T-cell (primary cell): ENCODE measurements at regions not wholly inside any gene's neighbourhood (a gene's known extent, or its start where the extent isn't known, plus 50 kb on each side); places are given as distances from the start of the nearest gene placed in this dataset.

Experiments used
- ATAC-seq, 4 experiments: fragments of 200-7000 bp in 3 of 4; fragments of 150-1000 bp in 1 of 4; cut with Tn5 transposase; replicated peaks in 1 of 4; 1 replicate in 3 of 4; 2 replicates in 1 of 4; pipeline ENCODE4 v1.10.0; 2021; ENCODE audit warnings: moderate library complexity in 3 of 4, mild to moderate bottlenecking in 2 of 4, moderate number of reproducible peaks in 1 of 4
- CTCF ChIA-PET, 2 donors: fragments of 300-600 bp; sonication (Branson Sonifier 250); formaldehyde crosslinking; loops; one replicate each; lab custom pipeline; 2022; ENCODE audit warnings: antibody characterized with exemption in 2 of 2; lab: Charles Lee
- POLR2A ChIA-PET, 2 donors: fragments of 300-600 bp; sonication (Branson Sonifier 250); formaldehyde crosslinking; loops; one replicate each; lab custom pipeline; 2022; ENCODE audit warnings: antibody characterized with exemption in 2 of 2; lab: Charles Lee
- DNase-seq, 35 experiments: peaks; one replicate each; pipeline versions ENCODE4 v3.0.0 to v3.0.0-alpha.2; 2013 to 2023
- H3K27ac ChIP-seq: one replicate; pipeline ENCODE4 v1.5.1; 2013; ENCODE audit warnings: low read length
- H3K27me3 ChIP-seq, 2 experiments: replicated peaks in 1 of 2; 1 replicate in 1 of 2; 2 replicates in 1 of 2; pipeline versions ENCODE4 v1.6.1 to v1.7.0; 2013; ENCODE audit warnings: low read length in 1 of 2, mixed read lengths in 1 of 2; ENCODE audit not compliant: control insufficient read depth in 2 of 2, insufficient read depth in 2 of 2; ENCODE audit errors: extremely low read depth in 1 of 2
- H3K36me3 ChIP-seq, 2 donors: 1 replicate in 1 of 2; 2 replicates in 1 of 2; pipeline versions ENCODE4 v1.6.1 to v1.7.0; 2013; ENCODE audit warnings: low read length in 1 of 2; ENCODE audit not compliant: control insufficient read depth in 2 of 2, insufficient read depth in 1 of 2; ENCODE audit errors: extremely low read depth in 1 of 2
- H3K4me1 ChIP-seq, 2 experiments: 1 replicate in 1 of 2; 2 replicates in 1 of 2; pipeline versions ENCODE4 v1.6.1 to v1.7.0; 2013; ENCODE audit warnings: low read length in 2 of 2, mixed read lengths in 1 of 2; ENCODE audit not compliant: insufficient read depth in 2 of 2, control insufficient read depth in 1 of 2; ENCODE audit errors: extremely low read depth in 1 of 2
- H3K4me3 ChIP-seq, 2 donors: 1 replicate in 1 of 2; 2 replicates in 1 of 2; pipeline versions ENCODE4 v1.5.1 to v1.7.0; 2013; ENCODE audit warnings: mild to moderate bottlenecking in 2 of 2, low read length in 1 of 2, moderate library complexity in 1 of 2; ENCODE audit not compliant: control insufficient read depth in 1 of 2; ENCODE audit errors: extremely low read depth in 1 of 2
- H3K9me3 ChIP-seq: 2 replicates; pipeline ENCODE4 v1.7.0; 2013
- H3K27ac Mint-ChIP-seq, 2 donors: one replicate each; pipeline ENCODE4 v1.8.0; 2020 to 2021; ENCODE audit warnings: mild to moderate bottlenecking in 2 of 2, mixed read lengths in 2 of 2
- H3K27me3 Mint-ChIP-seq, 2 donors: one replicate each; pipeline ENCODE4 v1.8.0; 2021 to 2022; ENCODE audit warnings: mixed read lengths in 2 of 2
- H3K36me3 Mint-ChIP-seq: one replicate; pipeline ENCODE4 v1.8.0; 2021; ENCODE audit warnings: mixed read lengths
- H3K4me1 Mint-ChIP-seq, 3 donors: one replicate each; pipeline ENCODE4 v1.8.0; 2020 to 2022; ENCODE audit warnings: mixed read lengths in 3 of 3, mild to moderate bottlenecking in 1 of 3
- H3K4me3 Mint-ChIP-seq, 3 donors: one replicate each; pipeline ENCODE4 v1.8.0; 2020 to 2022; ENCODE audit warnings: mild to moderate bottlenecking in 3 of 3, mixed read lengths in 3 of 3, moderate library complexity in 3 of 3
- H3K9me3 Mint-ChIP-seq, 3 donors: one replicate each; pipeline ENCODE4 v1.8.0; 2020 to 2022; ENCODE audit warnings: mixed read lengths in 3 of 3
- WGBS: methylation state at CpG from one replicate; pipeline ENCODE4 v1.1.5; 2013; ENCODE audit warnings: missing lambda C conversion rate; ENCODE audit not compliant: insufficient coverage; 5-methylcytosine and 5-hydroxymethylcytosine counted together

- H3K27me3 ChIP-seq = peaks cover 0 to 7% of the 10 kb centered on the region in 2 experiments
- H3K27me3 Mint-ChIP-seq = peaks cover 6 to 7% of the 10 kb centered on the region in 2 donors
- no peak overlapping the region for H3K4me3 ChIP-seq
- ATAC-seq = no peak
- no peaks in the 10 kb centered on the region for H3K9me3 ChIP-seq
- WGBS = no CpG with 5 or more reads among the region's 3 CpGs
- H3K36me3 ChIP-seq = no peaks in the 10 kb centered on the region
- H3K4me3 Mint-ChIP-seq = no peak overlapping the region
- CTCF ChIA-PET = no interaction called here
- no peaks in the 10 kb centered on the region for H3K4me1 ChIP-seq
- no peaks in the 10 kb centered on the region for H3K4me1 Mint-ChIP-seq
- no peak overlapping the region for H3K27ac ChIP-seq
- H3K36me3 Mint-ChIP-seq = no peaks in the 10 kb centered on the region
- H3K9me3 Mint-ChIP-seq = no peaks in the 10 kb centered on the region
- no peak overlapping the region for H3K27ac Mint-ChIP-seq
- POLR2A ChIA-PET = no interaction called here
- DNase-seq = no peak
Observed at GRCh38 chr12:129959889-129960288, 56.1 kb upstream of the TMEM132D start.

- no peak overlapping the region for H3K27ac ChIP-seq
- H3K4me1 Mint-ChIP-seq = no peaks in the 10 kb centered on the region
- H3K4me3 Mint-ChIP-seq = no peak overlapping the region
- no peak overlapping the region for H3K27ac Mint-ChIP-seq
- H3K9me3 ChIP-seq = no peaks in the 10 kb centered on the region
- H3K4me1 ChIP-seq = no peaks in the 10 kb centered on the region
- H3K27me3 ChIP-seq = peaks cover 0 to 7% of the 10 kb centered on the region in 2 experiments
- CTCF ChIA-PET = no interaction called here
- DNase-seq = no peak
- 57% methylated on average over 1 of the region's 4 CpGs for WGBS
- H3K36me3 Mint-ChIP-seq = no peaks in the 10 kb centered on the region
- peaks cover 6 to 8% of the 10 kb centered on the region in 2 donors for H3K27me3 Mint-ChIP-seq
- no peak overlapping the region for H3K4me3 ChIP-seq
- ATAC-seq = no peak
- POLR2A ChIA-PET = no interaction called here
- no peaks in the 10 kb centered on the region for H3K36me3 ChIP-seq
- peaks cover 2 to 7% (median 3%) of the 10 kb centered on the region in 3 donors for H3K9me3 Mint-ChIP-seq
Observed at GRCh38 chr12:129961091-129961490, 57.3 kb upstream of the TMEM132D start.

GRCh38 chr12:129961856-129962255, 58.0 kb upstream of the TMEM132D start:
- no peak for ATAC-seq
- no peak overlapping the region for H3K27ac Mint-ChIP-seq
- H3K4me1 Mint-ChIP-seq = no peaks in the 10 kb centered on the region
- H3K27me3 Mint-ChIP-seq = peaks cover 6 to 8% of the 10 kb centered on the region in 2 donors
- peaks cover 0 to 10% of the 10 kb centered on the region in 2 experiments for H3K27me3 ChIP-seq
- H3K9me3 Mint-ChIP-seq = peaks cover 2 to 7% (median 3%) of the 10 kb centered on the region in 3 donors
- H3K9me3 ChIP-seq = no peaks in the 10 kb centered on the region
- DNase-seq = no peak
- H3K4me3 Mint-ChIP-seq = no peak overlapping the region
- H3K27ac ChIP-seq = no peak overlapping the region
- CTCF ChIA-PET = no interaction called here
- H3K4me3 ChIP-seq = no peak overlapping the region
- H3K36me3 Mint-ChIP-seq = no peaks in the 10 kb centered on the region
- POLR2A ChIA-PET = no interaction called here
- no peaks in the 10 kb centered on the region for H3K4me1 ChIP-seq
- WGBS = no CpG with 5 or more reads among the region's 1 CpG
- H3K36me3 ChIP-seq = no peaks in the 10 kb centered on the region

- no peaks in the 10 kb centered on the region for H3K4me1 Mint-ChIP-seq
- H3K36me3 Mint-ChIP-seq = no peaks in the 10 kb centered on the region
- no peak overlapping the region for H3K27ac Mint-ChIP-seq
- Histone ChIP-seq H3K4me1 (no peaks in the 10 kb centered on the region), H3K27me3 (peaks cover 0 to 6% of the 10 kb centered on the region in 2 experiments), H3K27ac (no peak overlapping the region), H3K4me3 (no peak overlapping the region), H3K36me3 (no peaks in the 10 kb centered on the region), H3K9me3 (no peaks in the 10 kb centered on the region)
- peaks cover 2 to 7% (median 3%) of the 10 kb centered on the region in 3 donors for H3K9me3 Mint-ChIP-seq
- no peak overlapping the region for H3K4me3 Mint-ChIP-seq
- WGBS = 79% methylated on average over 5 of the region's 7 CpGs
- peaks cover 6 to 12% of the 10 kb centered on the region in 2 donors for H3K27me3 Mint-ChIP-seq
- ChIA-PET POLR2A (no interaction called here), CTCF (interaction anchor here in 1 of 2 donors (0.5 kb wide), 1 partner anchor 47 kb away, joined by 3 read pairs; no protein-coding TSS in a partner anchor)
- ATAC-seq = no peak
- no peak for DNase-seq
Observed at GRCh38 chr12:129964300-129964699, 60.5 kb upstream of the TMEM132D start.

GRCh38 chr12:129964826-129965457, 61.1 kb upstream of the TMEM132D start:
- Histone ChIP-seq H3K4me3 (no peak overlapping the region), H3K9me3 (no peaks in the 10 kb centered on the region), H3K27ac (no peak overlapping the region), H3K36me3 (no peaks in the 10 kb centered on the region), H3K27me3 (peaks cover 0 to 6% of the 10 kb centered on the region in 2 experiments), H3K4me1 (no peaks in the 10 kb centered on the region)
- H3K36me3 Mint-ChIP-seq = no peaks in the 10 kb centered on the region
- 45% methylated on average over 2 of the region's 5 CpGs for WGBS
- H3K9me3 Mint-ChIP-seq = peaks cover 2 to 7% (median 3%) of the 10 kb centered on the region in 3 donors
- no peak overlapping the region for H3K4me3 Mint-ChIP-seq
- H3K27ac Mint-ChIP-seq = no peak overlapping the region
- DNase-seq = no peak
- H3K4me1 Mint-ChIP-seq = no peaks in the 10 kb centered on the region
- ChIA-PET CTCF (no interaction called here), POLR2A (no interaction called here)
- no peak for ATAC-seq
- peaks cover 6 to 12% of the 10 kb centered on the region in 2 donors for H3K27me3 Mint-ChIP-seq

GRCh38 chr12:129966146-129966995, 62.5 kb upstream of the TMEM132D start:
- H3K27me3 Mint-ChIP-seq = peaks cover 6 to 14% of the 10 kb centered on the region in 2 donors
- no peak overlapping the region for H3K27ac Mint-ChIP-seq
- Histone ChIP-seq H3K4me1 (no peaks in the 10 kb centered on the region), H3K4me3 (no peak overlapping the region), H3K27ac (no peak overlapping the region), H3K27me3 (peaks cover 0 to 6% of the 10 kb centered on the region in 2 experiments), H3K36me3 (no peaks in the 10 kb centered on the region), H3K9me3 (no peaks in the 10 kb centered on the region)
- ChIA-PET CTCF (interaction anchor here in 1 of 2 donors (0.6 kb wide), 1 partner anchor 24 kb away, joined by 3 read pairs; no protein-coding TSS in a partner anchor), POLR2A (no interaction called here)
- no peaks in the 10 kb centered on the region for H3K36me3 Mint-ChIP-seq
- ATAC-seq (no peak), DNase-seq (no peak)
- H3K4me1 Mint-ChIP-seq = no peaks in the 10 kb centered on the region
- WGBS = 29% methylated on average over 3 of the region's 10 CpGs
- no peak overlapping the region for H3K4me3 Mint-ChIP-seq
- peaks cover 2 to 7% (median 3%) of the 10 kb centered on the region in 3 donors for H3K9me3 Mint-ChIP-seq
